ACC112 (cell line): ENCODE measurements at regions not wholly inside any gene's neighbourhood (a gene's known extent, or its start where the extent isn't known, plus 50 kb on each side); places are given as distances from the start of the nearest gene placed in this dataset.

Source experiments
- H2AFZ ChIP-seq: fragments of 200-600 bp; sonication (generic); one replicate; pipeline ENCODE4 v1.6.0; 2017; ENCODE audit warnings: antibody characterized with exemption, low read length; ENCODE audit not compliant: unreplicated experiment
- H3K27ac ChIP-seq: fragments of 200-600 bp; sonication (generic); 2 replicates; pipeline ENCODE4 v1.5.1; 2014; ENCODE audit warnings: low read depth, mild to moderate bottlenecking, antibody characterized with exemption, low read length, moderate library complexity
- H3K27me3 ChIP-seq: fragments of 200-600 bp; sonication (generic); 2 replicates; pipeline ENCODE4 v1.6.1; 2014; ENCODE audit warnings: mild to moderate bottlenecking, antibody characterized with exemption, low read length, moderate library complexity, mixed read lengths; ENCODE audit not compliant: insufficient read depth
- H3K36me3 ChIP-seq: fragments of 200-600 bp; sonication (generic); 2 replicates; pipeline ENCODE4 v1.6.1; 2016; ENCODE audit warnings: mild to moderate bottlenecking, antibody characterized with exemption, low read length, moderate library complexity, mixed read lengths; ENCODE audit not compliant: insufficient read depth
- H3K4me1 ChIP-seq: fragments of 200-600 bp; sonication (generic); one replicate; pipeline ENCODE4 v1.6.1; 2016; ENCODE audit warnings: low read length, mixed read lengths; ENCODE audit not compliant: insufficient read depth, unreplicated experiment, control insufficient read depth
- H3K4me3 ChIP-seq: fragments of 200-600 bp; sonication (generic); 2 replicates; pipeline ENCODE4 v1.5.1; 2014; ENCODE audit warnings: mild to moderate bottlenecking, low read depth, low read length
- H3K79me2 ChIP-seq: fragments of 200-600 bp; sonication (generic); one replicate; pipeline ENCODE4 v1.6.0; 2016; ENCODE audit warnings: low read length; ENCODE audit not compliant: control insufficient read depth, unreplicated experiment, insufficient read depth

DNA sequence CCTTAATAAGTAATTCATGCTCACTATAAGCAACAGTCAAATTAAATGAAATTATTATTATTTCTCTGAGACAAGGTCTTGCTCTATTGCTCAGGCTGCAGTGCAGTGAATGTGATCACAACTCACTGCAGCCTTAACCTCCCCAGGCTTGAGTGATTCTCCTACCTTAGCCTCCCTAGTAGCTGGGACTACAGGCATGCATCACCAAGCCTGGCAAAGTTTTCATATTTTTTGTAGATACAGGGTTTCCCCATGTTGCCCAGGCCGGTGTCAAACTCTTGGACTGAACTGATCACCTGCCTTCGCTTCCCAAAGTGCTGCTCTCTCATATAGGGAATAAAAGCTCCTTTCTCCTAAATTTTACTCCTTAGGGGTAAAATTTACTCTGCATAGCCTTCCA lies 74.9 kb upstream of the GAREM1 start:
- no peaks in the 10 kb centered on the region for H3K36me3 ChIP-seq
- no peak overlapping the region for H2AFZ ChIP-seq
- peaks cover 4% of the 10 kb centered on the region for H3K4me1 ChIP-seq
- H3K79me2 ChIP-seq = no peaks in the 10 kb centered on the region
- no peak overlapping the region for H3K4me3 ChIP-seq
- H3K27ac ChIP-seq = no peak overlapping the region
- H3K27me3 ChIP-seq = 0 out of 2 replicates have a peak, but pooled peaks cover 9% of the 10 kb centered on the region

DNA sequence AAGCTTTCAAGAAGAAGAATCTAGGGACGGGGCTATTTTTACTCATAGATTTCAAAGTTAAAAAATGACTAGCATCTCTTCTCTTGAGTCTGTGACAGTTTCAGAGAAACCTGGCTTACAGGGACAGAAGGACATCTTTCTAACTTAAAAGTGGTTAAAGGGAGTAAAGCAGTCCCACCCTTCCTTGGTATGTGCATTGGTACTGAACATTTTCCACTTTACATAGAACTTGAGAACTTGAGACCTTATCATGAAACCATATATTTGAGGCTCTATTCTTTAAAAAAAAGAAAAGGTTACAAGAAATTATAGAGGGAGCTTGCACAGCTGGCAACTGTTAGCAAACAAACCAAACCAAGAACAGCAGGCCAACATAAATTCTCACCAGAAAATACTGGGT lies 73.4 kb upstream of the GAREM1 start:
- Histone ChIP-seq H3K27me3 (0 out of 2 replicates have a peak, but pooled peaks cover 10% of the 10 kb centered on the region), H3K4me3 (no peak overlapping the region), H3K4me1 (peaks cover 4% of the 10 kb centered on the region), H2AFZ (no peak overlapping the region), H3K79me2 (no peaks in the 10 kb centered on the region), H3K27ac (no peak overlapping the region), H3K36me3 (no peaks in the 10 kb centered on the region)

DNA sequence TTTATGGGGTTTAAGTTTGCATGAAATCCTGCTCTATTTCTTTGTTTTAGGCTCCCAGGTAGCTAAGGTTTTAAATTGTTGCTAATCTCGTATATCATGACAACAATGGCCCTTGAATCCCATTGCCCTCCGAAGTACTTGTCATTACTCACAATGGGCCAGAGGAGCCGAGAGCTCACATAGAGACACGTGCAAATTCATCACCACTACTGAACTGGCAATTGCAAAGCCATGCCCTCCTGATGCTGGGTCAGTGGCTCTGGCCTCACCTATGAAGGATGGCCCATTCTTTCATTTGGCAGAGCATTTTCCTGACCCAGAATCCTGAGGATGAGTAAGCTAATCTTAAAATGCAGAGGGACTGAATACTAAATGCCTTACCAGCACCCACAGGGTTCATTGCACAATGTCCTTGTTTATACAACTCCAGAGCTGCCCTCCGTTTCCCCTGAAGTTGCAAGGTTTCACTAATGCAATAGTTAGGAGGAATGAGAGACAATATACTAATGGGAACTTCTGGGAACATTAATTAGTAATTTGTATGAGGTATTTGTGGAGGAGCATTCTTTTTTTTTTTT lies 71.6 kb upstream of the GAREM1 start:
- H3K4me3 ChIP-seq = no peak overlapping the region
- H3K36me3 ChIP-seq = no peaks in the 10 kb centered on the region
- H3K79me2 ChIP-seq = no peaks in the 10 kb centered on the region
- H3K27me3 ChIP-seq = peaks cover 13% of the 10 kb centered on the region; the same call in 1 of the 2 replicates
- no peak overlapping the region for H3K27ac ChIP-seq
- H3K4me1 ChIP-seq = peaks cover 4% of the 10 kb centered on the region
- H2AFZ ChIP-seq = no peak overlapping the region

DNA sequence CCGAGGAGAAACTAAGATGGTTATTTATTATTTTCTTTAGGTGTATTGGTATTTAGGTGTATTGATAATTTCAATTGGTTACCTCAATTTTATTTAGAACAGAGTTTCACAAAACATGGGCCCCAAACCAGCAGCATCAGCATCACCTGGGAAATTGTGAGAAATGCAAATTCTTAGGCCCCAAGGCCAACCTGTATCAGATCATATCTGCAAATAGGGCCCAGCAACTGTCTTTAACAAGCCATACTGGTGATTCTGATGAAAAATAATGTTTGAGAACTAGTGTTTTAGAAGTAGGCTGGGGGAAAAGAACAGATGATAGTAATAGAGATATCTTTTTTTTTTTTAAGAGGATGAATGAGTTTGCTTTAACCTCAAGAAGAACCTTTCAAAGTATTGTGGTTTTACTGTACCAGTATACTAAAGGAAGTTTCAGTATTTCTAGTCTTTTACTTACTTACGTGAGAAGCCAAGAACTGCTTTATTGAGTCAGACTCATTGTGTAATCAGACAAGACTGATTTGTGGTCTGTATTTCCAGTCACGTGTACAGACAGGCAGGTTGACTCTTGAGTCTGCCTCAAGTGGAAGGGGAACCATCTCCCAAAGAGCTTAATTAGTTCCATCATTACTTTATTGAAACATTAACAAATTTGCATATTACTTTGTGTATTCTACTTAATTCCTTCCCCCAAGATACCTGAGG lies 60.4 kb upstream of the GAREM1 start:
- Histone ChIP-seq H3K27me3 (no peaks in the 10 kb centered on the region), H3K36me3 (no peaks in the 10 kb centered on the region), H3K27ac (peak overlapping the region; percentile 27; the same call in 1 of the 2 replicates)

DNA sequence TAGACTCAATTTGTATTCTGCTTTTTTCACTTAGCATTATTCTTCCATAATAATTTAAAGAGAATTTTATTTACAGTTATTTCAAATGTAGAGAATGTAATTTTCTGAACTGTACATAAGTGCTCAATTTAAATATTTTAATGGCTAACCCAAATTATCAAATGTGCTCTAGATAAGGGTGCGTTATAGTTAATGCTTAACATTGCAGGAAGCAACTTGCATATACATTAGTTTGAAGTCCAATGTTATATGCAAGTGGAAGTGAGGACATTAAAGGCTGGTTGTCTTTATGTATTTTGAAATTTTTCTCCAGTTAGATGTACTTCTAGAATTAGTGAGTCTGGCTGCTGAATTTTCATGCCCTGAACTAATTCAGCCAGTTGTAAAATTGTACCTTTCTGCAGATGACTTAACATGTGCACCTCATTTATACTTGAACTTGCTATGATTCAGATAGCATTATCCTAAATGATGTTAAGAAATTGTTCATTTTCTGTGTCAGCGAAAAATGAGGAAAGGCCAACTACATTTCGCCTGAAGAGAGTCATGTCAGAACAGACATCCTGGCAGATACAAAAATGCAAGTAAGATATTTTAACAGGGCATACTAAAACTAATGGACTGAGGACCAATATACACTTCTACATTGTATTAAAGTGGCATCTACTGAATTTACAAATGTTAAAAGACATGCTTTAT lies 59.2 kb upstream of the GAREM1 start:
- H3K36me3 ChIP-seq = no peaks in the 10 kb centered on the region

More for the DNA sequence above, 60.4 kb upstream of the GAREM1 start:
- Histone ChIP-seq H3K4me3 (no peak overlapping the region), H3K79me2 (no peaks in the 10 kb centered on the region), H3K4me1 (peaks cover 7% of the 10 kb centered on the region), H2AFZ (no peak overlapping the region)

DNA sequence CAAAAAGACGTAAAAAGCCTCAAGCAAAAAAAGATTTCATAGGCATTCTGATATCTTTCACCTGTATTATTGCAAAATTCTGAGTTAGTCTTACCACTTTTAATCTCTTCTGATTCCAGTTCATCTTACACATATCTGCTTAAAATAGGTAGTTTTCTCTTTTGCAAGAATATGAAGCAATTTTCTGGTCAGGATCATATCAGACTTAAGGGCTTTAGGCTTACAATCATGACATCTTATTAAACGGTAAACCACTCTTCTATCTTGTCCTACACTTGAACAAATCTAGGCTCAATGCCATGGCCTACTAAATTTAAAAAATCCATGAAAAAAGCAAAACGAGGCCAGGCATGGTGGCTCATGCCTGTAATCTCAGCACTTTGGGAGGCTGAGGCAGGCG lies 50.1 kb upstream of the GAREM1 start:
- H2AFZ ChIP-seq = no peak overlapping the region
- peaks cover 30% of the 10 kb centered on the region for H3K27me3 ChIP-seq
- no peak overlapping the region for H3K27ac ChIP-seq

More for the DNA sequence above, 59.2 kb upstream of the GAREM1 start:
- H3K27me3 ChIP-seq = no peaks in the 10 kb centered on the region
- H3K79me2 ChIP-seq = no peaks in the 10 kb centered on the region
- H2AFZ ChIP-seq = no peak overlapping the region
- no peak overlapping the region for H3K4me3 ChIP-seq
- H3K4me1 ChIP-seq = peaks cover 7% of the 10 kb centered on the region
- H3K27ac ChIP-seq = no peak overlapping the region

More for the DNA sequence above, 50.1 kb upstream of the GAREM1 start:
- H3K79me2 ChIP-seq = no peaks in the 10 kb centered on the region
- no peak overlapping the region for H3K4me3 ChIP-seq
- H3K4me1 ChIP-seq = no peaks in the 10 kb centered on the region
- no peaks in the 10 kb centered on the region for H3K36me3 ChIP-seq
